ENCODE measurements at regions not wholly inside any gene's neighbourhood (a gene's known extent, or its start where the extent isn't known, plus 50 kb on each side); places are given as distances from the start of the nearest gene placed in this dataset.

GRCh38 chr14:46057799-46058198 lies 593.8 kb downstream of the RPL10L start:
- DNase-seq (ENCODE audit: low spot score), result no peak
- ChIA-PET POLR2A (ENCODE audit: low non-redundant PET) (no interaction called here), CTCF (no interaction called here)
- no peak overlapping the region for H3K4me3 ChIP-seq (ENCODE audit: low read depth, low read length, poor library complexity, severe bottlenecking)
- intact Hi-C loops (cut with micrococcal nuclease; ENCODE audit: unreplicated experiment), result no loop called here
- TF ChIP-seq EZH2 (IDR thresholded peaks at IDR 0.05; ENCODE audit: borderline replicate concordance, low read depth, low read length, poor library complexity, severe bottlenecking), result no peak
- no peak for TF ChIP-seq CTCF (conservative IDR thresholded peaks at IDR 0.05; ENCODE audit: low read depth, low read length)
- no peaks in the 10 kb centered on the region for H3K4me1 ChIP-seq (ENCODE audit: insufficient read depth, low read length, poor library complexity, severe bottlenecking)
- H3K27me3 ChIP-seq (replicated peaks; ENCODE audit: insufficient read depth, low read depth, low read length, poor library complexity), result no peaks in the 10 kb centered on the region
- H3K36me3 ChIP-seq (ENCODE audit: insufficient read depth, low read length, poor library complexity, severe bottlenecking), result no peaks in the 10 kb centered on the region
- no TSS peak for BruUV-seq (replicated peaks)
- no peak overlapping the region for H3K27ac ChIP-seq (ENCODE audit: low read depth, low read length, poor library complexity, severe bottlenecking)
- H3K9me3 ChIP-seq (ENCODE audit: low read depth, low read length, poor library complexity, severe bottlenecking), result peaks cover 4% of the 10 kb centered on the region

GRCh38 chr14:46054526-46054925 lies 597.1 kb downstream of the RPL10L start:
- H3K36me3 ChIP-seq (ENCODE audit: insufficient read depth, low read length, poor library complexity, severe bottlenecking), result no peaks in the 10 kb centered on the region
- H3K4me1 ChIP-seq (ENCODE audit: insufficient read depth, low read length, poor library complexity, severe bottlenecking), result no peaks in the 10 kb centered on the region
- H3K9me3 ChIP-seq (ENCODE audit: low read depth, low read length, poor library complexity, severe bottlenecking), result peaks cover 8% of the 10 kb centered on the region
- no peaks in the 10 kb centered on the region for H3K27me3 ChIP-seq (replicated peaks; ENCODE audit: insufficient read depth, low read depth, low read length, poor library complexity)
- ChIA-PET POLR2A (ENCODE audit: low non-redundant PET) (no interaction called here), CTCF (no interaction called here)
- intact Hi-C loops (cut with micrococcal nuclease; ENCODE audit: unreplicated experiment), result no loop called here
- no peak overlapping the region for H3K27ac ChIP-seq (ENCODE audit: low read depth, low read length, poor library complexity, severe bottlenecking)
- DNase-seq (ENCODE audit: low spot score), result no peak
- no TSS peak for BruUV-seq (replicated peaks)
- no peak overlapping the region for H3K4me3 ChIP-seq (ENCODE audit: low read depth, low read length, poor library complexity, severe bottlenecking)
- TF ChIP-seq EZH2 (IDR thresholded peaks at IDR 0.05; ENCODE audit: borderline replicate concordance, low read depth, low read length, poor library complexity, severe bottlenecking) (no peak), CTCF (conservative IDR thresholded peaks at IDR 0.05; ENCODE audit: low read depth, low read length) (no peak)

- POLR2A ChIA-PET (ENCODE audit: low non-redundant PET), result no interaction called here
- H3K4me3 ChIP-seq (ENCODE audit: low read depth, low read length, poor library complexity, severe bottlenecking), result no peak overlapping the region
- intact Hi-C loops (cut with micrococcal nuclease; ENCODE audit: unreplicated experiment), result no loop called here
- TF ChIP-seq CTCF (conservative IDR thresholded peaks at IDR 0.05; ENCODE audit: low read depth, low read length) (no peak), EZH2 (IDR thresholded peaks at IDR 0.05; ENCODE audit: borderline replicate concordance, low read depth, low read length, poor library complexity, severe bottlenecking) (no peak)
- peaks cover 4% of the 10 kb centered on the region for H3K9me3 ChIP-seq (ENCODE audit: low read depth, low read length, poor library complexity, severe bottlenecking)
- no TSS peak for BruUV-seq (replicated peaks)
- H3K27ac ChIP-seq (ENCODE audit: low read depth, low read length, poor library complexity, severe bottlenecking), result no peak overlapping the region
- no peaks in the 10 kb centered on the region for H3K4me1 ChIP-seq (ENCODE audit: insufficient read depth, low read length, poor library complexity, severe bottlenecking)
- H3K27me3 ChIP-seq (replicated peaks; ENCODE audit: insufficient read depth, low read depth, low read length, poor library complexity), result no peaks in the 10 kb centered on the region
- H3K36me3 ChIP-seq (ENCODE audit: insufficient read depth, low read length, poor library complexity, severe bottlenecking), result no peaks in the 10 kb centered on the region
- CTCF ChIA-PET, result no interaction called here
- no peak for DNase-seq (ENCODE audit: low spot score)
Observed at GRCh38 chr14:46053221-46053620, 598.4 kb downstream of the RPL10L start.

All from A673 (cell line).